Effector memory CD8-positive, alpha-beta T cell (primary cell): ENCODE measurements at regions not wholly inside any gene's neighbourhood (a gene's known extent, or its start where the extent isn't known, plus 50 kb on each side); places are given as distances from the start of the nearest gene placed in this dataset.

ENCODE experiments used
- ATAC-seq: fragments of 150-1000 bp; cut with Tn5 transposase; replicated peaks from 2 replicates; pipeline ENCODE4 v1.10.0; 2021; ENCODE audit warnings: mild to moderate bottlenecking, moderate library complexity
- DNase-seq, 3 experiments: peaks; one replicate each; pipeline ENCODE4 v3.0.0; 2021
- H3K27ac Mint-ChIP-seq, 2 donors: one replicate each; pipeline ENCODE4 v1.8.0; 2022; ENCODE audit warnings: mild to moderate bottlenecking in 2 of 2, mixed read lengths in 2 of 2, moderate library complexity in 2 of 2
- H3K27me3 Mint-ChIP-seq, 2 donors: one replicate each; pipeline ENCODE4 v1.8.0; 2022; ENCODE audit warnings: mixed read lengths in 2 of 2
- H3K36me3 Mint-ChIP-seq: one replicate; pipeline ENCODE4 v1.8.0; 2022; ENCODE audit warnings: mild to moderate bottlenecking, moderate library complexity, mixed read lengths; ENCODE audit not compliant: insufficient read depth
- H3K4me1 Mint-ChIP-seq, 2 donors: one replicate each; pipeline ENCODE4 v1.8.0; 2022; ENCODE audit warnings: low read depth in 2 of 2, mixed read lengths in 2 of 2
- H3K4me3 Mint-ChIP-seq, 2 donors: one replicate each; pipeline ENCODE4 v1.8.0; 2022; ENCODE audit warnings: mild to moderate bottlenecking in 2 of 2, mixed read lengths in 2 of 2, moderate library complexity in 2 of 2
- H3K9me3 Mint-ChIP-seq, 2 donors: one replicate each; pipeline ENCODE4 v1.8.0; 2022; ENCODE audit warnings: mixed read lengths in 2 of 2

GRCh38 chr2:156673981-156674380 lies 237.8 kb downstream of the GPD2 start:
- DNase-seq (no peak), ATAC-seq (no peak)
- no peaks in the 10 kb centered on the region for H3K4me1 Mint-ChIP-seq
- peaks cover 8 to 10% of the 10 kb centered on the region in 2 donors for H3K27me3 Mint-ChIP-seq
- no peaks in the 10 kb centered on the region for H3K9me3 Mint-ChIP-seq
- H3K4me3 Mint-ChIP-seq: no peak overlapping the region
- H3K27ac Mint-ChIP-seq: no peak overlapping the region
- H3K36me3 Mint-ChIP-seq: no peaks in the 10 kb centered on the region

GRCh38 chr2:156675896-156676295 lies 239.7 kb downstream of the GPD2 start:
- Mint-ChIP-seq H3K27me3 (peaks cover 7 to 18% of the 10 kb centered on the region in 2 donors), H3K36me3 (no peaks in the 10 kb centered on the region), H3K9me3 (peaks cover 0 to 2% of the 10 kb centered on the region in 2 donors), H3K27ac (no peak overlapping the region), H3K4me3 (no peak overlapping the region), H3K4me1 (no peaks in the 10 kb centered on the region)
- DNase-seq (no peak), ATAC-seq (no peak)

- H3K9me3 Mint-ChIP-seq: peaks cover 0 to 2% of the 10 kb centered on the region in 2 donors
- H3K4me1 Mint-ChIP-seq: no peaks in the 10 kb centered on the region
- no peak for DNase-seq
- H3K27ac Mint-ChIP-seq: no peak overlapping the region
- peaks cover 0 to 22% of the 10 kb centered on the region in 2 donors for H3K27me3 Mint-ChIP-seq
- no peaks in the 10 kb centered on the region for H3K36me3 Mint-ChIP-seq
- H3K4me3 Mint-ChIP-seq: no peak overlapping the region
- ATAC-seq: no peak
Measured at GRCh38 chr2:156679820-156680219, 243.6 kb downstream of the GPD2 start.

GRCh38 chr2:156680266-156680665 lies 244.1 kb downstream of the GPD2 start:
- peaks cover 0 to 2% of the 10 kb centered on the region in 2 donors for H3K9me3 Mint-ChIP-seq
- no peak overlapping the region for H3K4me3 Mint-ChIP-seq
- ATAC-seq (no peak), DNase-seq (no peak)
- H3K36me3 Mint-ChIP-seq: no peaks in the 10 kb centered on the region
- H3K27ac Mint-ChIP-seq: no peak overlapping the region
- H3K27me3 Mint-ChIP-seq: peaks cover 0 to 22% of the 10 kb centered on the region in 2 donors
- no peaks in the 10 kb centered on the region for H3K4me1 Mint-ChIP-seq

GRCh38 chr2:156687126-156687525 lies 250.9 kb downstream of the GPD2 start:
- no peak overlapping the region for H3K27ac Mint-ChIP-seq
- H3K9me3 Mint-ChIP-seq: peaks cover 0 to 2% of the 10 kb centered on the region in 2 donors
- peaks cover 0 to 13% of the 10 kb centered on the region in 2 donors for H3K27me3 Mint-ChIP-seq
- no peaks in the 10 kb centered on the region for H3K4me1 Mint-ChIP-seq
- ATAC-seq (no peak), DNase-seq (no peak)
- no peak overlapping the region for H3K4me3 Mint-ChIP-seq
- H3K36me3 Mint-ChIP-seq: no peaks in the 10 kb centered on the region

- H3K4me1 Mint-ChIP-seq: no peaks in the 10 kb centered on the region
- H3K27me3 Mint-ChIP-seq: peaks cover 0 to 10% of the 10 kb centered on the region in 2 donors
- H3K4me3 Mint-ChIP-seq: no peak overlapping the region
- H3K27ac Mint-ChIP-seq: no peak overlapping the region
- ATAC-seq: no peak
- no peak for DNase-seq
- no peaks in the 10 kb centered on the region for H3K36me3 Mint-ChIP-seq
- H3K9me3 Mint-ChIP-seq: peaks cover 0 to 2% of the 10 kb centered on the region in 2 donors
Measured at GRCh38 chr2:156687715-156688114, 251.5 kb downstream of the GPD2 start.

GRCh38 chr2:156689939-156690338 lies 253.8 kb downstream of the GPD2 start:
- no peak for ATAC-seq
- H3K36me3 Mint-ChIP-seq: no peaks in the 10 kb centered on the region
- no peak for DNase-seq
- no peak overlapping the region for H3K27ac Mint-ChIP-seq
- H3K4me3 Mint-ChIP-seq: no peak overlapping the region
- no peaks in the 10 kb centered on the region for H3K4me1 Mint-ChIP-seq
- H3K27me3 Mint-ChIP-seq: peaks cover 0 to 10% of the 10 kb centered on the region in 2 donors
- peaks cover 0 to 2% of the 10 kb centered on the region in 2 donors for H3K9me3 Mint-ChIP-seq

- Mint-ChIP-seq H3K4me1 (no peaks in the 10 kb centered on the region), H3K36me3 (no peaks in the 10 kb centered on the region)
Measured at GRCh38 chr2:156691014-156691413, 254.8 kb downstream of the GPD2 start.

GRCh38 chr2:156695020-156695419 lies 258.8 kb downstream of the GPD2 start:
- H3K36me3 Mint-ChIP-seq: no peaks in the 10 kb centered on the region
- no peak overlapping the region for H3K4me3 Mint-ChIP-seq
- H3K27ac Mint-ChIP-seq: no peak overlapping the region
- H3K9me3 Mint-ChIP-seq: no peaks in the 10 kb centered on the region
- DNase-seq (no peak), ATAC-seq (no peak)
- peaks cover 8 to 9% of the 10 kb centered on the region in 2 donors for H3K27me3 Mint-ChIP-seq
- no peaks in the 10 kb centered on the region for H3K4me1 Mint-ChIP-seq

More at GRCh38 chr2:156691014-156691413, 254.8 kb downstream of the GPD2 start:
- ATAC-seq (no peak), DNase-seq (no peak)
- Mint-ChIP-seq H3K4me3 (no peak overlapping the region), H3K27me3 (peaks cover 6 to 13% of the 10 kb centered on the region in 2 donors), H3K27ac (no peak overlapping the region), H3K9me3 (peaks cover 0 to 2% of the 10 kb centered on the region in 2 donors)

- ATAC-seq (no peak), DNase-seq (no peak)
- Mint-ChIP-seq H3K4me3 (no peak overlapping the region), H3K27ac (no peak overlapping the region), H3K9me3 (no peaks in the 10 kb centered on the region), H3K4me1 (no peaks in the 10 kb centered on the region), H3K36me3 (no peaks in the 10 kb centered on the region), H3K27me3 (peaks cover 6 to 9% of the 10 kb centered on the region in 2 donors)
Measured at GRCh38 chr2:156695595-156695994, 259.4 kb downstream of the GPD2 start.

GRCh38 chr2:156697906-156698305 lies 261.7 kb downstream of the GPD2 start:
- DNase-seq (no peak), ATAC-seq (no peak)
- Mint-ChIP-seq H3K4me3 (no peak overlapping the region), H3K4me1 (no peaks in the 10 kb centered on the region), H3K27ac (no peak overlapping the region), H3K36me3 (no peaks in the 10 kb centered on the region), H3K27me3 (peaks cover 9 to 15% of the 10 kb centered on the region in 2 donors), H3K9me3 (no peaks in the 10 kb centered on the region)

GRCh38 chr2:156700681-156701080 lies 264.5 kb downstream of the GPD2 start:
- Mint-ChIP-seq H3K4me1 (no peaks in the 10 kb centered on the region), H3K36me3 (no peaks in the 10 kb centered on the region), H3K27ac (no peak overlapping the region), H3K4me3 (no peak overlapping the region), H3K27me3 (peaks cover 7 to 15% of the 10 kb centered on the region in 2 donors), H3K9me3 (no peaks in the 10 kb centered on the region)
- no peak for DNase-seq
- ATAC-seq: no peak

- Mint-ChIP-seq H3K36me3 (no peaks in the 10 kb centered on the region), H3K9me3 (no peaks in the 10 kb centered on the region), H3K27ac (no peak overlapping the region), H3K4me3 (no peak overlapping the region), H3K27me3 (peaks cover 0 to 10% of the 10 kb centered on the region in 2 donors), H3K4me1 (no peaks in the 10 kb centered on the region)
- ATAC-seq: no peak
- DNase-seq: no peak
Measured at GRCh38 chr2:156702541-156702940, 266.4 kb downstream of the GPD2 start.

- no peak for ATAC-seq
- Mint-ChIP-seq H3K36me3 (no peaks in the 10 kb centered on the region), H3K27me3 (peaks cover 0 to 10% of the 10 kb centered on the region in 2 donors)
Measured at GRCh38 chr2:156703642-156704041, 267.5 kb downstream of the GPD2 start.

GRCh38 chr2:156704132-156704531 lies 268.0 kb downstream of the GPD2 start:
- Mint-ChIP-seq H3K27ac (no peak overlapping the region), H3K9me3 (no peaks in the 10 kb centered on the region)

More at GRCh38 chr2:156703642-156704041, 267.5 kb downstream of the GPD2 start:
- Mint-ChIP-seq H3K27ac (no peak overlapping the region), H3K4me3 (no peak overlapping the region), H3K4me1 (no peaks in the 10 kb centered on the region), H3K9me3 (no peaks in the 10 kb centered on the region)
- no peak for DNase-seq

More at GRCh38 chr2:156704132-156704531, 268.0 kb downstream of the GPD2 start:
- no peaks in the 10 kb centered on the region for H3K4me1 Mint-ChIP-seq
- H3K4me3 Mint-ChIP-seq: no peak overlapping the region
- DNase-seq (no peak), ATAC-seq (no peak)
- H3K27me3 Mint-ChIP-seq: peaks cover 0 to 10% of the 10 kb centered on the region in 2 donors
- no peaks in the 10 kb centered on the region for H3K36me3 Mint-ChIP-seq
